SH-SY5Y (cell line): ENCODE measurements at regions not wholly inside any gene's neighbourhood (a gene's known extent, or its start where the extent isn't known, plus 50 kb on each side); places are given as distances from the start of the nearest gene placed in this dataset.

Experiments used
- GATA2 ChIP-seq: IDR thresholded peaks from 2 replicates; pipeline ENCODE4 v1.6.1; 2011; ENCODE audit warnings: mild to moderate bottlenecking, low read depth, low read length
- GATA3 ChIP-seq: IDR thresholded peaks from 2 replicates; pipeline ENCODE4 v1.6.1; 2011; ENCODE audit warnings: low read depth, mild to moderate bottlenecking, low read length, moderate library complexity

- no peak for TF ChIP-seq GATA2
- no peak for TF ChIP-seq GATA3
Measured at GRCh38 chr5:51821697-51822096, 438.4 kb downstream of the ISL1 start.
